RWPE2 (cell line): ENCODE measurements at regions not wholly inside any gene's neighbourhood (a gene's known extent, or its start where the extent isn't known, plus 50 kb on each side); places are given as distances from the start of the nearest gene placed in this dataset.

Experiments
- ATAC-seq: fragments of 200-7000 bp; cut with Tn5 transposase; 3 replicates; pipeline ENCODE4 v1.9.1; 2021; ENCODE audit warnings: low read depth
- DNase-seq: peaks from one replicate; pipeline ENCODE4 v3.0.0-alpha.2; 2020; ENCODE audit warnings: low spot score
- H3K27ac ChIP-seq: fragments of 450-650 bp; 2 replicates; pipeline ENCODE4 v1.5.1; 2017; ENCODE audit warnings: mild to moderate bottlenecking; ENCODE audit not compliant: poor library complexity, severe bottlenecking
- H3K27me3 ChIP-seq: fragments of 250-450 bp; sonication (Bioruptor Pico); 2 replicates; pipeline ENCODE4 v1.5.1; 2021; ENCODE audit warnings: mild to moderate bottlenecking, moderate library complexity; ENCODE audit not compliant: insufficient read depth, poor library complexity, severe bottlenecking
- H3K36me3 ChIP-seq: fragments of 250-450 bp; sonication (Bioruptor Pico); 2 replicates; pipeline ENCODE4 v1.5.1; 2020; ENCODE audit warnings: low read depth, mild to moderate bottlenecking, moderate library complexity
- H3K4me1 ChIP-seq: fragments of 250-450 bp; sonication (Bioruptor Pico); 2 replicates; pipeline ENCODE4 v1.5.1; 2021; ENCODE audit warnings: mild to moderate bottlenecking, moderate library complexity; ENCODE audit not compliant: insufficient read depth, poor library complexity, severe bottlenecking
- H3K4me3 ChIP-seq: fragments of 250-450 bp; sonication (Bioruptor Pico); 2 replicates; pipeline ENCODE4 v1.5.1; 2021; ENCODE audit warnings: mild to moderate bottlenecking, moderate library complexity; ENCODE audit not compliant: severe bottlenecking
- H3K9me3 ChIP-seq: fragments of 250-450 bp; sonication (Bioruptor Pico); 2 replicates; pipeline ENCODE4 v1.5.1; 2021; ENCODE audit warnings: mild to moderate bottlenecking, moderate library complexity; ENCODE audit not compliant: severe bottlenecking
- TF ChIP-seq, protein P1 (sequence below): fragments of 450-650 bp; IDR thresholded peaks from one replicate; pipeline ENCODE4 v1.5.1; 2017; ENCODE audit warnings: mild to moderate bottlenecking, moderate library complexity; ENCODE audit not compliant: poor library complexity, severe bottlenecking

- H3K4me1 ChIP-seq, result no peaks in the 10 kb centered on the region
- no peaks in the 10 kb centered on the region for H3K9me3 ChIP-seq
- no peak overlapping the region for H3K4me3 ChIP-seq
- H3K36me3 ChIP-seq, result no peaks in the 10 kb centered on the region
- DNase-seq (no peak), ATAC-seq (no peak)
- H3K27ac ChIP-seq, result no peak overlapping the region
- no peaks in the 10 kb centered on the region for H3K27me3 ChIP-seq
- TF ChIP-seq, protein P1, sequence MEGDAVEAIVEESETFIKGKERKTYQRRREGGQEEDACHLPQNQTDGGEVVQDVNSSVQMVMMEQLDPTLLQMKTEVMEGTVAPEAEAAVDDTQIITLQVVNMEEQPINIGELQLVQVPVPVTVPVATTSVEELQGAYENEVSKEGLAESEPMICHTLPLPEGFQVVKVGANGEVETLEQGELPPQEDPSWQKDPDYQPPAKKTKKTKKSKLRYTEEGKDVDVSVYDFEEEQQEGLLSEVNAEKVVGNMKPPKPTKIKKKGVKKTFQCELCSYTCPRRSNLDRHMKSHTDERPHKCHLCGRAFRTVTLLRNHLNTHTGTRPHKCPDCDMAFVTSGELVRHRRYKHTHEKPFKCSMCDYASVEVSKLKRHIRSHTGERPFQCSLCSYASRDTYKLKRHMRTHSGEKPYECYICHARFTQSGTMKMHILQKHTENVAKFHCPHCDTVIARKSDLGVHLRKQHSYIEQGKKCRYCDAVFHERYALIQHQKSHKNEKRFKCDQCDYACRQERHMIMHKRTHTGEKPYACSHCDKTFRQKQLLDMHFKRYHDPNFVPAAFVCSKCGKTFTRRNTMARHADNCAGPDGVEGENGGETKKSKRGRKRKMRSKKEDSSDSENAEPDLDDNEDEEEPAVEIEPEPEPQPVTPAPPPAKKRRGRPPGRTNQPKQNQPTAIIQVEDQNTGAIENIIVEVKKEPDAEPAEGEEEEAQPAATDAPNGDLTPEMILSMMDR, result no peak
Measured at GRCh38 chr2:121993682-121994081, 238.2 kb downstream of the TSN start.

GRCh38 chr2:121994238-121995206, 239.1 kb downstream of the TSN start:
- TF ChIP-seq, protein P1, result no peak
- DNase-seq, result no peak
- no peak overlapping the region for H3K4me3 ChIP-seq
- no peak overlapping the region for H3K27ac ChIP-seq
- no peaks in the 10 kb centered on the region for H3K27me3 ChIP-seq
- H3K36me3 ChIP-seq, result no peaks in the 10 kb centered on the region
- H3K9me3 ChIP-seq, result no peaks in the 10 kb centered on the region
- no peaks in the 10 kb centered on the region for H3K4me1 ChIP-seq
- no peak for ATAC-seq

DNA sequence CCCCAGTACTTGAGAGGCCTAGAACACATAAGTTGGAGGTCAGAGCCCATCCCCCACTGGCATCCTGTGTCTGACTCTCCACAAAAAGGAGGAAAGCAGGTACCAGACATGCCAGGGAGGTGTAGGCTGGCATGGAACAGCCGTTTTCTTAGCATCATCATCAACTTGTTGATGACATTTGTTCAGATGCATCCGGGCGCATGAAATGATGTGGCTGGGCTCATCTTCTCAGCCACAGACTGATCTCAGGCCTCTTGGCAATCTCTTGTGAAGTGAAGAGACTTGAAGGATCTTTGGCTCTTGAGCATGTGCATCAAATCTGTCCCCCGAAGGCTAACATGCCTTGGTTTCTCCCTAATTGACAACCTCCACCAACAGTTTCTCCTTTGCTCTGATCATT, 243.3 kb downstream of the TSN start:
- ATAC-seq, result no peak
- Histone ChIP-seq H3K4me3 (no peak overlapping the region), H3K4me1 (no peaks in the 10 kb centered on the region), H3K27me3 (no peaks in the 10 kb centered on the region), H3K36me3 (no peaks in the 10 kb centered on the region), H3K9me3 (no peaks in the 10 kb centered on the region), H3K27ac (no peak overlapping the region)
- TF ChIP-seq, protein P1, result no peak
- no peak for DNase-seq

- ATAC-seq, result no peak
- Histone ChIP-seq H3K36me3 (no peaks in the 10 kb centered on the region), H3K9me3 (no peaks in the 10 kb centered on the region), H3K27ac (no peak overlapping the region), H3K27me3 (no peaks in the 10 kb centered on the region), H3K4me1 (no peaks in the 10 kb centered on the region), H3K4me3 (no peak overlapping the region)
- TF ChIP-seq, protein P1, result no peak
- DNase-seq, result no peak
Measured at GRCh38 chr2:121999264-121999663, 243.8 kb downstream of the TSN start.
